ENCODE measurements at regions not wholly inside any gene's neighbourhood (a gene's known extent, or its start where the extent isn't known, plus 50 kb on each side); places are given as distances from the start of the nearest gene placed in this dataset.

GRCh38 chr13:55534306-55534705 is 1606.4 kb upstream of the PRR20A start:
- Mint-ChIP-seq H3K36me3 (ENCODE audit: insufficient read depth) (no peaks in the 10 kb centered on the region), H3K4me1 (ENCODE audit: low read depth) (peaks cover 5% of the 10 kb centered on the region), H3K27me3 (no peaks in the 10 kb centered on the region), H3K27ac (no peak overlapping the region), H3K9me3 (ENCODE audit: low read depth) (peaks cover 10% of the 10 kb centered on the region), H3K4me3 (ENCODE audit: low read depth) (no peak overlapping the region)
- no peak for DNase-seq (ENCODE audit: low spot score, unreplicated experiment)
- TF ChIP-seq, protein P1, sequence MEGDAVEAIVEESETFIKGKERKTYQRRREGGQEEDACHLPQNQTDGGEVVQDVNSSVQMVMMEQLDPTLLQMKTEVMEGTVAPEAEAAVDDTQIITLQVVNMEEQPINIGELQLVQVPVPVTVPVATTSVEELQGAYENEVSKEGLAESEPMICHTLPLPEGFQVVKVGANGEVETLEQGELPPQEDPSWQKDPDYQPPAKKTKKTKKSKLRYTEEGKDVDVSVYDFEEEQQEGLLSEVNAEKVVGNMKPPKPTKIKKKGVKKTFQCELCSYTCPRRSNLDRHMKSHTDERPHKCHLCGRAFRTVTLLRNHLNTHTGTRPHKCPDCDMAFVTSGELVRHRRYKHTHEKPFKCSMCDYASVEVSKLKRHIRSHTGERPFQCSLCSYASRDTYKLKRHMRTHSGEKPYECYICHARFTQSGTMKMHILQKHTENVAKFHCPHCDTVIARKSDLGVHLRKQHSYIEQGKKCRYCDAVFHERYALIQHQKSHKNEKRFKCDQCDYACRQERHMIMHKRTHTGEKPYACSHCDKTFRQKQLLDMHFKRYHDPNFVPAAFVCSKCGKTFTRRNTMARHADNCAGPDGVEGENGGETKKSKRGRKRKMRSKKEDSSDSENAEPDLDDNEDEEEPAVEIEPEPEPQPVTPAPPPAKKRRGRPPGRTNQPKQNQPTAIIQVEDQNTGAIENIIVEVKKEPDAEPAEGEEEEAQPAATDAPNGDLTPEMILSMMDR (IDR thresholded peaks at IDR 0.05; ENCODE audit: unreplicated experiment) = no peak

- no peak for DNase-seq (ENCODE audit: low spot score, unreplicated experiment)
- TF ChIP-seq, protein P1 (IDR thresholded peaks at IDR 0.05; ENCODE audit: unreplicated experiment) = no peak
- H3K4me1 Mint-ChIP-seq (ENCODE audit: low read depth) = peaks cover 1% of the 10 kb centered on the region
- H3K4me3 Mint-ChIP-seq (ENCODE audit: low read depth) = no peak overlapping the region
- H3K27me3 Mint-ChIP-seq = no peaks in the 10 kb centered on the region
- peaks cover 10% of the 10 kb centered on the region for H3K9me3 Mint-ChIP-seq (ENCODE audit: low read depth)
- H3K36me3 Mint-ChIP-seq (ENCODE audit: insufficient read depth) = no peaks in the 10 kb centered on the region
- H3K27ac Mint-ChIP-seq = no peak overlapping the region
These were observed 1602.3 kb upstream of the PRR20A start for GRCh38 chr13:55538424-55538823.

- TF ChIP-seq, protein P1 (IDR thresholded peaks at IDR 0.05; ENCODE audit: unreplicated experiment) = no peak
- H3K27ac Mint-ChIP-seq = no peak overlapping the region
These were observed 1597.7 kb upstream of the PRR20A start for GRCh38 chr13:55543053-55543452.

DNA sequence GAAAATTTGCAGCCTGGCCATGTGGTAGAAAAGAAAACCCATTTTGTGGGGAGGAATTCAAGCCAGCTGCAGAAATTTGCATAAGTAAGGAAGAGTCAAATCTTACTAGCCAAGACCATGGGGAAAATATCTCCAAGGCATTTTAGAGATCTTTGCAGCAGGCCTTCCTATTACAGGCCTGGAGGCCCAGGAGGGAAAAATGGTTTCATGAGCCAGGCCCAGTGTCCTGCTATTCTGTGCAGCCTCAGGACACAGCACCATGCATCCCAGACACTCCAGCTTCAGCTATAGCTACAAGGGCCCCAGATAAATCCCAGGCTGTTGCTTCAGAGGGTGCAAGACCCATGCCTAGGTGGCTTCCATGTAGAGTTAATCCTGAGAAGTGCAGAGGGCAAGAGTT is 1590.1 kb upstream of the PRR20A start:
- Mint-ChIP-seq H3K4me3 (ENCODE audit: low read depth) (no peak overlapping the region), H3K9me3 (ENCODE audit: low read depth) (peaks cover 23% of the 10 kb centered on the region), H3K27ac (no peak overlapping the region), H3K27me3 (no peaks in the 10 kb centered on the region), H3K36me3 (ENCODE audit: insufficient read depth) (peaks cover 4% of the 10 kb centered on the region), H3K4me1 (ENCODE audit: low read depth) (peaks cover 2% of the 10 kb centered on the region)
- DNase-seq (ENCODE audit: low spot score, unreplicated experiment) = no peak
- TF ChIP-seq, protein P1 (IDR thresholded peaks at IDR 0.05; ENCODE audit: unreplicated experiment) = no peak

More at GRCh38 chr13:55543053-55543452, 1597.7 kb upstream of the PRR20A start:
- no peaks in the 10 kb centered on the region for H3K4me1 Mint-ChIP-seq (ENCODE audit: low read depth)
- no peaks in the 10 kb centered on the region for H3K27me3 Mint-ChIP-seq
- H3K4me3 Mint-ChIP-seq (ENCODE audit: low read depth) = no peak overlapping the region
- peaks cover 6% of the 10 kb centered on the region for H3K9me3 Mint-ChIP-seq (ENCODE audit: low read depth)
- DNase-seq (ENCODE audit: low spot score, unreplicated experiment) = no peak
- H3K36me3 Mint-ChIP-seq (ENCODE audit: insufficient read depth) = no peaks in the 10 kb centered on the region

DNA sequence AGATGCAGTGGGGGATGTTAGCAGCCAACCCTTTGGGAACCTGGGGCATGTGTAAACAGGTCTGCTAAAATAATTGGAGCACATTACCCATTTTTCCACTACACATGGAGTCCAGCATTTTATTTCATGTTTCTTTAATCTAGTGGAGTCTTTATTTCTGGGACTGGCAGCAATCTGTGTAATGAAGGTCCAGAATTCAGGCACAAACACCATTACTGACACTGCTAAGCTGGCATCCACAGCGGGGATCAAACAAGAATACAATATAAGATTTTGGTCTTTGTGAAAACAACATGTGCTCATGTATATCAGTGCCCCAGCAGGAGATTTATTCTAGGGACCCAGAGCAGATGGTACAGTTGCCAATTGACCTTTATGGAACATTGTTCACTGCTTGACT is 1587.0 kb upstream of the PRR20A start:
- DNase-seq (ENCODE audit: low spot score, unreplicated experiment) = no peak
- Mint-ChIP-seq H3K36me3 (ENCODE audit: insufficient read depth) (peaks cover 4% of the 10 kb centered on the region), H3K27me3 (no peaks in the 10 kb centered on the region), H3K4me3 (ENCODE audit: low read depth) (no peak overlapping the region), H3K27ac (no peak overlapping the region), H3K4me1 (ENCODE audit: low read depth) (peaks cover 2% of the 10 kb centered on the region), H3K9me3 (ENCODE audit: low read depth) (peaks cover 29% of the 10 kb centered on the region)
- TF ChIP-seq, protein P1 (IDR thresholded peaks at IDR 0.05; ENCODE audit: unreplicated experiment) = no peak
